IPS-18a (cell line): ENCODE measurements at regions not wholly inside any gene's neighbourhood (a gene's known extent, or its start where the extent isn't known, plus 50 kb on each side); places are given as distances from the start of the nearest gene placed in this dataset.

Source experiments
- H3K27ac ChIP-seq: one replicate; pipeline ENCODE4 v1.5.1; 2013; ENCODE audit warnings: low read length
- H3K27me3 ChIP-seq: one replicate; pipeline ENCODE4 v1.6.1; 2013; ENCODE audit warnings: mild to moderate bottlenecking, low read length; ENCODE audit not compliant: control insufficient read depth, insufficient read depth
- H3K36me3 ChIP-seq: one replicate; pipeline ENCODE4 v1.6.1; 2013; ENCODE audit warnings: low read depth, low read length; ENCODE audit not compliant: control insufficient read depth
- H3K4me1 ChIP-seq: one replicate; pipeline ENCODE4 v1.6.1; 2013; ENCODE audit warnings: low read depth, low read length; ENCODE audit not compliant: control insufficient read depth
- H3K4me3 ChIP-seq: one replicate; pipeline ENCODE4 v1.5.1; 2013; ENCODE audit warnings: low read length
- H3K9ac ChIP-seq: one replicate; pipeline ENCODE4 v1.6.1; 2013; ENCODE audit warnings: mild to moderate bottlenecking, low read length, moderate library complexity
- H3K9me3 ChIP-seq: one replicate; pipeline ENCODE4 v1.6.1; 2013; ENCODE audit warnings: low read depth, low read length; ENCODE audit not compliant: control insufficient read depth

DNA sequence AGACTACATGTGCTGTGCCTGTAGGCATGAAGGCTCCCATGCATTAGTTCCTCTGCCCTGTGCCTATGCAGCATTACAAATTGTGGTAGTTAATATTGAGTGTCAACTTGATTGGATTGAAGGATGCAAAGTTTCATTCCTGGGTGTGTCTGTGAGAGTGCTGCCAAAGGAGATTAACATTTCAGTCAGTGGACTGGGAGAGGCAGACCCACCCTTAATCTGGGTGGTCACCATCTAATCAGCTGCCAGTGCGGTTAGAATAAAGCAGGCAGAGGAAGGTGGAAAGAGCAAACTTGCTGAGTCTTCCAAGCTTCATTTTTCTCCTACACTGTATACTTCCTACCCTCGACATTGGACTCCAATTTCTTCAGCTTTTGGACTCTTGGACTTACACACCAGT is 460.2 kb upstream of the SMIM31 start:
- Histone ChIP-seq H3K9me3 (no peaks in the 10 kb centered on the region), H3K9ac (no peak overlapping the region), H3K4me3 (no peak overlapping the region), H3K27me3 (no peaks in the 10 kb centered on the region), H3K27ac (no peak overlapping the region), H3K4me1 (no peaks in the 10 kb centered on the region), H3K36me3 (no peaks in the 10 kb centered on the region)

- Histone ChIP-seq H3K27ac (no peak overlapping the region), H3K36me3 (no peaks in the 10 kb centered on the region), H3K4me3 (no peak overlapping the region), H3K27me3 (no peaks in the 10 kb centered on the region), H3K9ac (no peak overlapping the region), H3K9me3 (no peaks in the 10 kb centered on the region), H3K4me1 (no peaks in the 10 kb centered on the region)
Observed at GRCh38 chr4:164301430-164301829, 452.5 kb upstream of the SMIM31 start.

DNA sequence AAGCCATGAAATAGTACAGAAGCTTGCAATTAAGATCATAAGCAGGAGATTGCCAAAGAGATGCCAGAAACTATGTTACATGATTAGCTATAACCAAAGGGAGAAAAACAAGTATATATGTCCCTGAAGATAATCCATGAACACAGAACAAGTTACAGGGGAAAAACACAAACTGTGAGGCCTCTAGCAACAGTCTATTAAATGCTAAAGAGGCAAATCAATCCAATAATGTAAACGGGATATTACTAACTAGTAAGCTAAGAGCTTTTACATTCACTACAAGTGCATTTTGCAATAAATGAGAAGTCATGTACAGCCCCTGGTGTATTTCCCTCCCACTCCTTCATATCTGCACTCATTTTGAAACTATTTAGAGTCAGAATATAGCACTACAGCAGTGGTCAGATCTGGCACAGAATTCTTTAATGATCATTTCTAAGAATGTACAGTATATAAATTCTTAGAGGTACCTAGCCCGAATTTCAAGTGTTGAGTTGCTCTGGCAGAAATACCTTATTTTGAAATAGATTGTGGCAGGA is 449.8 kb upstream of the SMIM31 start:
- no peaks in the 10 kb centered on the region for H3K27me3 ChIP-seq
- H3K9ac ChIP-seq, result no peak overlapping the region
- H3K36me3 ChIP-seq, result no peaks in the 10 kb centered on the region
- no peak overlapping the region for H3K27ac ChIP-seq
- no peaks in the 10 kb centered on the region for H3K9me3 ChIP-seq
- H3K4me3 ChIP-seq, result no peak overlapping the region
- no peaks in the 10 kb centered on the region for H3K4me1 ChIP-seq

GRCh38 chr4:164304861-164305260 is 449.1 kb upstream of the SMIM31 start:
- Histone ChIP-seq H3K36me3 (no peaks in the 10 kb centered on the region), H3K4me1 (no peaks in the 10 kb centered on the region), H3K27ac (no peak overlapping the region), H3K4me3 (no peak overlapping the region), H3K27me3 (no peaks in the 10 kb centered on the region), H3K9me3 (no peaks in the 10 kb centered on the region), H3K9ac (no peak overlapping the region)

GRCh38 chr4:164307262-164307661 is 446.7 kb upstream of the SMIM31 start:
- H3K36me3 ChIP-seq, result no peaks in the 10 kb centered on the region
- no peak overlapping the region for H3K27ac ChIP-seq
- H3K9ac ChIP-seq, result no peak overlapping the region
- H3K4me1 ChIP-seq, result no peaks in the 10 kb centered on the region
- H3K4me3 ChIP-seq, result no peak overlapping the region
- no peaks in the 10 kb centered on the region for H3K9me3 ChIP-seq
- H3K27me3 ChIP-seq, result no peaks in the 10 kb centered on the region

GRCh38 chr4:164312671-164313070 is 441.3 kb upstream of the SMIM31 start:
- no peaks in the 10 kb centered on the region for H3K27me3 ChIP-seq
- H3K36me3 ChIP-seq, result no peaks in the 10 kb centered on the region
- H3K4me3 ChIP-seq, result no peak overlapping the region
- no peak overlapping the region for H3K9ac ChIP-seq
- H3K27ac ChIP-seq, result no peak overlapping the region
- H3K4me1 ChIP-seq, result no peaks in the 10 kb centered on the region
- H3K9me3 ChIP-seq, result no peaks in the 10 kb centered on the region

- H3K9ac ChIP-seq, result no peak overlapping the region
Observed at GRCh38 chr4:164313853-164314252, 440.1 kb upstream of the SMIM31 start.

GRCh38 chr4:164318350-164318749 is 435.6 kb upstream of the SMIM31 start:
- Histone ChIP-seq H3K27ac (no peak overlapping the region), H3K4me3 (no peak overlapping the region), H3K36me3 (no peaks in the 10 kb centered on the region), H3K4me1 (no peaks in the 10 kb centered on the region), H3K9me3 (no peaks in the 10 kb centered on the region), H3K27me3 (no peaks in the 10 kb centered on the region), H3K9ac (no peak overlapping the region)

More at GRCh38 chr4:164313853-164314252, 440.1 kb upstream of the SMIM31 start:
- Histone ChIP-seq H3K27me3 (no peaks in the 10 kb centered on the region), H3K4me3 (no peak overlapping the region), H3K27ac (no peak overlapping the region), H3K9me3 (no peaks in the 10 kb centered on the region), H3K36me3 (no peaks in the 10 kb centered on the region), H3K4me1 (no peaks in the 10 kb centered on the region)

GRCh38 chr4:164319688-164320087 is 434.2 kb upstream of the SMIM31 start:
- H3K4me1 ChIP-seq, result no peaks in the 10 kb centered on the region
- no peaks in the 10 kb centered on the region for H3K9me3 ChIP-seq
- H3K27ac ChIP-seq, result no peak overlapping the region
- H3K36me3 ChIP-seq, result no peaks in the 10 kb centered on the region
- no peaks in the 10 kb centered on the region for H3K27me3 ChIP-seq
- H3K9ac ChIP-seq, result no peak overlapping the region
- H3K4me3 ChIP-seq, result no peak overlapping the region

DNA sequence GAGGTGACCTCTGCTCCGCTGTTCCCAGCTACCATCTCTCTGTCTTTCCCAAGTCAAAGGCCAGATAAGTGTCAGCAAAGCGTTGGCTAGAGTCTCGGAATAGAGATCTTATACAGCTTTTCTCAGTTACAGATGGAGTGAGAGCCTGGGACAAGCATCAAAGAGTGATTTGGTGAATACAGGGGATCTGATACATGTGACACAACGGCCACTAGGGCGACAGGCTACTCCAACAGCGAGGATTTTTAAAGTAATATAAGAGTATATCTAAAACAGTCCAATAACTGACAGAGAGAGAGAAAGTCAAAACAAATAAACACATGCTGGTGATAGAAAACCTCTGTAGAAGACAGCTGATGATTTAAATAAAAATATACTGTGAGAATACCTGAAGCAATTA is 433.1 kb upstream of the SMIM31 start:
- Histone ChIP-seq H3K27ac (no peak overlapping the region), H3K27me3 (no peaks in the 10 kb centered on the region), H3K9me3 (no peaks in the 10 kb centered on the region), H3K36me3 (no peaks in the 10 kb centered on the region), H3K9ac (no peak overlapping the region), H3K4me1 (no peaks in the 10 kb centered on the region), H3K4me3 (no peak overlapping the region)

- H3K4me1 ChIP-seq, result peaks cover 5% of the 10 kb centered on the region
- no peak overlapping the region for H3K9ac ChIP-seq
- no peak overlapping the region for H3K27ac ChIP-seq
- no peaks in the 10 kb centered on the region for H3K36me3 ChIP-seq
- H3K4me3 ChIP-seq, result no peak overlapping the region
- no peaks in the 10 kb centered on the region for H3K27me3 ChIP-seq
- no peaks in the 10 kb centered on the region for H3K9me3 ChIP-seq
Observed at GRCh38 chr4:164326056-164326455, 427.9 kb upstream of the SMIM31 start.

DNA sequence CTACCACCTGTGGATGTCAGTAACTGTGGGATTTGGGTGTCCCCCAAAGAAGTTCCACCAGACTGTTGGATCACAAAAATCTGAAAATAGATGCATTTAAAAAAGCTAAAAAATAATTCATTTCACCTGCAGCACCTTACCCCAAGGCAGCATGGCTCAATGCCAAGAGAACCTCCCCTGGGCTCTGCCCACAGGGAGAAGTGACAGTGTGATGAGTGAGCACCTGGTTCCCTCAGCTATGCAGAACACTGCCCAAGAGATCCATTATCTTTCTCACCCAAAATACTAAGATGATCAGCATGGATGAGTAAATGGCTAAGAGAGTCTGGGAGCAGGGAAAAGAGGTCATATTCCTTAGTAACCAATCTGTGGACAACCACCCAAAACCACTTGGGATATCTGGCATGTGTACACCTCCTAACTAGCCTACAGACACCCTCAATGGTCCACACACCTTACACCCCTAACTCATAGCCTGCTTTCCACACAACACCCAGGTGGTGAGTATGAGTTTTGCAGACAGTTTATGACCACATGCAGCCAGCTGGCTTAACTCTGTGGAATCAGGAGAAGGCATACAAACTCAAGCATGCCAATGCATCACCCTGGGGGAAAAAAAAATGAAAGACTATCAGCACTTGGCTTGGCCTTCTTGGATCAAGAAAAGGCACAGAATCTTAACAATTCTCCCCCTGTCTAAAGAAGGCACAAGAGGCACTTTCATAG is 416.5 kb upstream of the SMIM31 start:
- Histone ChIP-seq H3K9me3 (no peaks in the 10 kb centered on the region), H3K36me3 (no peaks in the 10 kb centered on the region), H3K27me3 (no peaks in the 10 kb centered on the region), H3K4me1 (no peaks in the 10 kb centered on the region), H3K27ac (no peak overlapping the region), H3K4me3 (no peak overlapping the region), H3K9ac (no peak overlapping the region)
